GM12878 (cell line): ENCODE measurements at regions not wholly inside any gene's neighbourhood (a gene's known extent, or its start where the extent isn't known, plus 50 kb on each side); places are given as distances from the start of the nearest gene placed in this dataset.
"Not testable (repeated sequence)": the region's sequence is repeated elsewhere in the genome, so short reads cannot be mapped to it uniquely, and the experiment has no call there.

ENCODE experiments used
- CTCF ChIP-seq, 3 experiments: IDR thresholded peaks in 2 of 3; conservative IDR thresholded peaks in 1 of 3; 2 replicates each; pipeline ENCODE4 v1.5.1; 2011; ENCODE audit warnings: low read depth in 3 of 3, low read length in 3 of 3, mild to moderate bottlenecking in 3 of 3, control low read depth in 2 of 3, moderate library complexity in 2 of 3, inconsistent platforms in 1 of 3, mixed read lengths in 1 of 3; ENCODE audit not compliant: control insufficient read depth in 2 of 3, insufficient read depth in 1 of 3; ENCODE audit errors: extremely low read depth in 1 of 3
- GABPA ChIP-seq: IDR thresholded peaks from 2 replicates; pipeline ENCODE4 v1.6.1; 2014; ENCODE audit warnings: antibody characterized with exemption, low read depth, mild to moderate bottlenecking, inconsistent platforms
- JUNB ChIP-seq: IDR thresholded peaks from 2 replicates; pipeline ENCODE4 v1.6.1; 2016; ENCODE audit warnings: antibody characterized with exemption, mild to moderate bottlenecking
- POLR2A ChIP-seq: IDR thresholded peaks from 2 replicates; pipeline ENCODE4 v1.6.1; 2011; ENCODE audit warnings: low read depth, mild to moderate bottlenecking, low read length
- POLR2AphosphoS5 ChIP-seq: IDR thresholded peaks from 2 replicates; pipeline ENCODE4 v1.6.1; 2011; ENCODE audit warnings: mild to moderate bottlenecking, low read length, inconsistent platforms
- REST ChIP-seq: IDR thresholded peaks from 2 replicates; pipeline ENCODE4 v1.6.1; 2012; ENCODE audit warnings: mild to moderate bottlenecking, low read depth, low read length
- RFX5 ChIP-seq: IDR thresholded peaks from 2 replicates; pipeline ENCODE4 v1.6.1; 2011; ENCODE audit warnings: low read depth, low read length, improper control_type of control experiment
- TAF1 ChIP-seq: IDR thresholded peaks from 2 replicates; pipeline ENCODE4 v1.6.1; 2011; ENCODE audit warnings: mild to moderate bottlenecking, low read depth, low read length, borderline replicate concordance
- ZNF274 ChIP-seq: IDR thresholded peaks from one replicate; pipeline ENCODE4 v1.8.0; 2011; ENCODE audit not compliant: insufficient read length, insufficient read depth
- ZSCAN29 ChIP-seq: fragments of 450-650 bp; IDR thresholded peaks from 2 replicates; pipeline ENCODE4 v1.6.1; 2017; ENCODE audit warnings: mild to moderate bottlenecking, moderate library complexity
- TF ChIP-seq, protein P1 (sequence below): IDR thresholded peaks from 2 replicates; pipeline ENCODE4 v1.6.1; 2012; ENCODE audit warnings: low read depth, low read length, improper control_type of control experiment

- TF ChIP-seq, protein P1, sequence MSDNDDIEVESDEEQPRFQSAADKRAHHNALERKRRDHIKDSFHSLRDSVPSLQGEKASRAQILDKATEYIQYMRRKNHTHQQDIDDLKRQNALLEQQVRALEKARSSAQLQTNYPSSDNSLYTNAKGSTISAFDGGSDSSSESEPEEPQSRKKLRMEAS = not testable (repeated sequence)
- TF ChIP-seq POLR2AphosphoS5; CTCF (IDR thresholded peaks at IDR 0.05 in 2 of 3, conservative IDR thresholded peaks at IDR 0.05 in 1 of 3; ENCODE audit: control insufficient read depth in 2 of 3, extremely low read depth in 1 of 3, insufficient read depth in 1 of 3, low read depth in 3 of 3, low read length in 3 of 3); REST; ZSCAN29; GABPA; TAF1; RFX5; ZNF274; POLR2A; JUNB: not testable (repeated sequence)
Measured at GRCh38 chr1:146416642-146417041, 187.8 kb upstream of the NOTCH2NLA start.
